Progenitor cell of endocrine pancreas (in vitro differentiated cells): ENCODE measurements at regions not wholly inside any gene's neighbourhood (a gene's known extent, or its start where the extent isn't known, plus 50 kb on each side); places are given as distances from the start of the nearest gene placed in this dataset.

Source experiments
- DNase-seq: peaks from one replicate; pipeline ENCODE4 v3.0.0; 2021; ENCODE audit warnings: low spot score; ENCODE audit not compliant: unreplicated experiment
- H3K27ac Mint-ChIP-seq: 2 replicates; pipeline ENCODE4 v1.8.0; 2021; ENCODE audit warnings: mild to moderate bottlenecking, moderate library complexity, mixed read lengths
- H3K27me3 Mint-ChIP-seq: 2 replicates; pipeline ENCODE4 v1.8.0; 2021; ENCODE audit warnings: mixed read lengths
- H3K36me3 Mint-ChIP-seq: 2 replicates; pipeline ENCODE4 v1.8.0; 2022; ENCODE audit warnings: mixed read lengths; ENCODE audit not compliant: insufficient read depth
- H3K4me1 Mint-ChIP-seq: 2 replicates; pipeline ENCODE4 v1.8.0; 2021; ENCODE audit warnings: low read depth, mixed read lengths
- H3K4me3 Mint-ChIP-seq: 2 replicates; pipeline ENCODE4 v1.8.0; 2021; ENCODE audit warnings: low read depth, mild to moderate bottlenecking, moderate library complexity, mixed read lengths
- H3K9me3 Mint-ChIP-seq: 2 replicates; pipeline ENCODE4 v1.8.0; 2021; ENCODE audit warnings: low read depth, mixed read lengths
- CTCF ChIP-seq: fragments of 200-600 bp; sonication (generic); IDR thresholded peaks from one replicate; pipeline ENCODE4 v1.5.0; 2021; ENCODE audit warnings: antibody characterized with exemption, mild to moderate bottlenecking; ENCODE audit not compliant: unreplicated experiment

DNA sequence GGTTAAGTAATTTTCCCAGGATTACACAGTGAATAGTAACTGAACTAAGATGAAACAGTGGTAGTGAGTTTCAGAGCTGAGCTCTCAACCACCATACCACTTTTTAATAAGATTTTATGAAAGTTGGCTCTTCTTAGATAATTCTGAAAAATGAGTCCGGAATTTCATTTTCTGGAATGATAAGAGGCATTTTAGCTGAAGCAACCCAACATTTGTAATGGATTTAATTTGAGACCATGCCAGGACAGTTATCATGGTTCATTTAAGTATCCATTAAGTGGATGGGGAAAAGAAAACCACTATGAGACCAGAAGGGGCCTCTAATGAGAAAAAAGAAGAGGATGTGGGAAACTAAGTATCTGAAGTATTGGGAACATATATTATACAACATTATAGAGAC is 464.7 kb upstream of the C9orf72 start:
- DNase-seq, result no peak
- Mint-ChIP-seq H3K9me3 (no peaks in the 10 kb centered on the region), H3K36me3 (no peaks in the 10 kb centered on the region), H3K4me3 (no peak overlapping the region), H3K27me3 (no peaks in the 10 kb centered on the region), H3K4me1 (no peaks in the 10 kb centered on the region), H3K27ac (no peak overlapping the region)
- no peak for TF ChIP-seq CTCF

- Mint-ChIP-seq H3K27me3 (no peaks in the 10 kb centered on the region), H3K27ac (no peak overlapping the region), H3K4me3 (no peak overlapping the region), H3K36me3 (no peaks in the 10 kb centered on the region), H3K4me1 (no peaks in the 10 kb centered on the region), H3K9me3 (no peaks in the 10 kb centered on the region)
- TF ChIP-seq CTCF, result no peak
- no peak for DNase-seq
These were observed 471.8 kb upstream of the C9orf72 start for GRCh38 chr9:28045051-28045450.

DNA sequence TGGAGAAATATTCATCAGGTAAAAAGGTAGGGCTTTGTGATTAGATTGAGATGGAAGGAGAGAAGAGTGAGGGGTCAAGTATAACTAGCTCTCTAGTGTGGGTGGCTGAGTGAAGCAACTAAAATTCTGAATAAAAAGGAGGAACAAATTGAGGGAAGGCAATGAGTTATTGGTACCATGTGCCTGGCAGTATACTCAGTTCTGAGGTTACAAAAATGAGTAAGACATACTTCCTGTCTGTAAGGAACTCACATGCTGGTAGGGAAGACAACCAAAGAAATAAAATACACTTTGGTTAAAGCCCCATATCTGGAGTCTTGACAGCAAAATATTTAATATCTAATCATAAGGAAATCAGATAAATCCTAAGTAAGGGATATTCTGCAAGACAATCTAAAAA is 476.8 kb upstream of the C9orf72 start:
- no peaks in the 10 kb centered on the region for H3K36me3 Mint-ChIP-seq
- no peak overlapping the region for H3K27ac Mint-ChIP-seq
- TF ChIP-seq CTCF, result no peak
- H3K27me3 Mint-ChIP-seq, result no peaks in the 10 kb centered on the region
- no peak overlapping the region for H3K4me3 Mint-ChIP-seq
- H3K9me3 Mint-ChIP-seq, result no peaks in the 10 kb centered on the region
- H3K4me1 Mint-ChIP-seq, result peaks cover 1% of the 10 kb centered on the region
- DNase-seq, result no peak

- no peak for DNase-seq
- peaks cover 1% of the 10 kb centered on the region for H3K4me1 Mint-ChIP-seq
- H3K9me3 Mint-ChIP-seq, result no peaks in the 10 kb centered on the region
- no peaks in the 10 kb centered on the region for H3K27me3 Mint-ChIP-seq
- H3K36me3 Mint-ChIP-seq, result no peaks in the 10 kb centered on the region
- H3K4me3 Mint-ChIP-seq, result no peak overlapping the region
- TF ChIP-seq CTCF, result no peak
- no peak overlapping the region for H3K27ac Mint-ChIP-seq
These were observed 477.7 kb upstream of the C9orf72 start for GRCh38 chr9:28050941-28051340.

DNA sequence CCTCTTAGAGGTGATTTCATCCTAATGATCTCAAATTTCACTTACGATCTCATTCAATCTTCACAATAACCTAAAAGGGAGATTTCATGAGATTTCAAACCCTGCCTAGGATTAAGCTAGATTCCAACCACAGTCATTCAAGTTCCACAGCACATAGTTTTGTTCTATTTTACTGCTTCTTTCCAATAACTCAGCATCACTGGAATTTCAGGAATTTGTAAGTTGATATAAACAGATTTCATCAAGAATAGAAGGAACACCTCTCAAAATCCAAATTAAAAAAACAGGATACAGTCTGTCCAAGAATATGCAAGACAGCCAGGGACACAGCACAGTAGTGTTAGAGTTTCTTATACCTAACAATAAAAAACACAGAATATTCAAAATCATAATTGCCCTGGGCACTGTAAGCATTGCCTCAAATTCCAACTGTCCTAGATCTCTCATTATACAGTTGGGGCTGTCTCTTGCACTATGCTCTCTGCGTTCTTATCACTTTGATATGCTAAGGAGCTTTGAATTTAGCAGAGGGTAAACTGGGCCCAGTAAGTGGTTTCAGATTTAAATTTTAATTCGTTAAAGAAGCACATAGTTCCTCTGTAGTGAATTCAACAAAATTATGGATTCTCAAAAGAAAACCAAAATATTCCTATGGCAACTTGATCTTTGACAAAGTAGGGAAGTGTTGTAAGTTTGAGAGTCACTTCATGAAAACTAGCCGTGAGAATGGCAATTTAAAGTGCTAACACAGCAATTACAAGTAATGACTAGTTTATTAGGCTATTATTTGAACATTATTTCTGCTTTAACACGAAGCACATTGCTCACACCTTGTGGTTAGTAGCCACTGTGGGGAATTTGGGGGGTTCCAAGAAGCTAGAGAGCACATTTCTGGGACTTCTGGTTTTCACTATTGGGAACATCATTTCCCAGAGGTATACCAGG is 478.6 kb upstream of the C9orf72 start:
- no peaks in the 10 kb centered on the region for H3K27me3 Mint-ChIP-seq
- no peaks in the 10 kb centered on the region for H3K9me3 Mint-ChIP-seq
- no peak for TF ChIP-seq CTCF
- no peak overlapping the region for H3K4me3 Mint-ChIP-seq
- H3K36me3 Mint-ChIP-seq, result no peaks in the 10 kb centered on the region
- H3K27ac Mint-ChIP-seq, result no peak overlapping the region
- no peak for DNase-seq
- H3K4me1 Mint-ChIP-seq, result peaks cover 1% of the 10 kb centered on the region
